Activated CD4-positive, alpha-beta T cell treated with anti-CD3 and anti-CD28 coated beads for 24 hours (primary cell): ENCODE measurements at regions not wholly inside any gene's neighbourhood (a gene's known extent, or its start where the extent isn't known, plus 50 kb on each side); places are given as distances from the start of the nearest gene placed in this dataset.
"Not testable (repeated sequence)": the region's sequence is repeated elsewhere in the genome, so short reads cannot be mapped to it uniquely, and the experiment has no call there.

ENCODE experiments used
- DNase-seq, 2 donors: peaks; one replicate each; pipeline ENCODE4 v3.0.0-alpha.2; 2020; ENCODE audit warnings: low read depth in 2 of 2

GRCh38 chr7:114279901-114280300 is 134.7 kb upstream of the FOXP2 start:
- DNase-seq = no peak

GRCh38 chr7:114273218-114273617 is 141.4 kb upstream of the FOXP2 start:
- no peak for DNase-seq

GRCh38 chr7:114269714-114270113 is 144.9 kb upstream of the FOXP2 start:
- no peak for DNase-seq

GRCh38 chr7:114267550-114267949 is 147.1 kb upstream of the FOXP2 start:
- DNase-seq = not testable (repeated sequence)

GRCh38 chr7:114264023-114264422 is 150.6 kb upstream of the FOXP2 start:
- no peak for DNase-seq

- DNase-seq = no peak
Measured at GRCh38 chr7:114263219-114263618, 151.4 kb upstream of the FOXP2 start.

- no peak for DNase-seq
Measured at GRCh38 chr7:114255404-114255841, 159.2 kb upstream of the FOXP2 start.

GRCh38 chr7:114243646-114244045 is 171.0 kb upstream of the FOXP2 start:
- no peak for DNase-seq

GRCh38 chr7:114242992-114243507 is 171.6 kb upstream of the FOXP2 start:
- DNase-seq = no peak

- DNase-seq = no peak
Measured at GRCh38 chr7:114229246-114229645, 185.4 kb upstream of the FOXP2 start.

GRCh38 chr7:114225784-114226183 is 188.8 kb upstream of the FOXP2 start:
- DNase-seq = no peak

GRCh38 chr7:114218283-114218682 is 196.3 kb upstream of the FOXP2 start:
- DNase-seq = no peak

- DNase-seq = no peak
Measured at GRCh38 chr7:114217026-114217806, 197.4 kb upstream of the FOXP2 start.

GRCh38 chr7:114214466-114214865 is 200.1 kb upstream of the FOXP2 start:
- no peak for DNase-seq

GRCh38 chr7:114212721-114213429 is 201.7 kb upstream of the FOXP2 start:
- no peak for DNase-seq

GRCh38 chr7:114209968-114210367 is 204.6 kb upstream of the FOXP2 start:
- no peak for DNase-seq

- no peak for DNase-seq
Measured at GRCh38 chr7:114206688-114207087, 207.9 kb upstream of the FOXP2 start.

- DNase-seq = no peak
Measured at GRCh38 chr7:114196517-114196916, 218.1 kb upstream of the FOXP2 start.

GRCh38 chr7:114190387-114190786 is 224.2 kb upstream of the FOXP2 start:
- no peak for DNase-seq

- DNase-seq = no peak
Measured at GRCh38 chr7:114183311-114184088, 231.1 kb upstream of the FOXP2 start.

GRCh38 chr7:114182837-114183236 is 231.8 kb upstream of the FOXP2 start:
- DNase-seq = no peak

GRCh38 chr7:114181280-114181679 is 233.3 kb upstream of the FOXP2 start:
- no peak for DNase-seq
